Activated CD4-positive, alpha-beta T cell treated with anti-CD3 and anti-CD28 coated beads, Interleukin-2, amount 50 U/mL, for 4 hours (primary cell): ENCODE measurements at regions not wholly inside any gene's neighbourhood (a gene's known extent, or its start where the extent isn't known, plus 50 kb on each side); places are given as distances from the start of the nearest gene placed in this dataset.
"Not testable (repeated sequence)": the region's sequence is repeated elsewhere in the genome, so short reads cannot be mapped to it uniquely, and the experiment has no call there.

Experiments used
- DNase-seq, 2 experiments: peaks; one replicate each; pipeline ENCODE4 v3.0.0-alpha.2; 2020

GRCh38 chr1:29682919-29683295 is 446.6 kb downstream of the PTPRU start:
- DNase-seq: no peak

GRCh38 chr1:29682171-29682918 is 446.0 kb downstream of the PTPRU start:
- DNase-seq: no peak

GRCh38 chr1:29681416-29681815 is 445.1 kb downstream of the PTPRU start:
- DNase-seq: not testable (repeated sequence)

GRCh38 chr1:29679828-29680558 is 443.7 kb downstream of the PTPRU start:
- no peak for DNase-seq

GRCh38 chr1:29679316-29679715 is 443.0 kb downstream of the PTPRU start:
- no peak for DNase-seq

GRCh38 chr1:29677028-29678024 is 441.0 kb downstream of the PTPRU start:
- DNase-seq: no peak

GRCh38 chr1:29676496-29676895 is 440.2 kb downstream of the PTPRU start:
- no peak for DNase-seq

GRCh38 chr1:29675481-29676263 is 439.4 kb downstream of the PTPRU start:
- DNase-seq: no peak

GRCh38 chr1:29674627-29675326 is 438.5 kb downstream of the PTPRU start:
- DNase-seq: no peak

GRCh38 chr1:29673669-29674626 is 437.6 kb downstream of the PTPRU start:
- DNase-seq: no peak

GRCh38 chr1:29673228-29673500 is 436.8 kb downstream of the PTPRU start:
- no peak for DNase-seq

- no peak for DNase-seq
These were observed 436.3 kb downstream of the PTPRU start for GRCh38 chr1:29672416-29673227.

- no peak for DNase-seq
These were observed 435.4 kb downstream of the PTPRU start for GRCh38 chr1:29671446-29672356.

- no peak for DNase-seq
These were observed 434.4 kb downstream of the PTPRU start for GRCh38 chr1:29670752-29671151.

- no peak for DNase-seq
These were observed 433.6 kb downstream of the PTPRU start for GRCh38 chr1:29669912-29670311.

GRCh38 chr1:29669158-29669871 is 433.0 kb downstream of the PTPRU start:
- DNase-seq: no peak

GRCh38 chr1:29668551-29669157 is 432.3 kb downstream of the PTPRU start:
- DNase-seq: no peak

GRCh38 chr1:29667951-29668350 is 431.6 kb downstream of the PTPRU start:
- DNase-seq: no peak
